ENCODE measurements at regions not wholly inside any gene's neighbourhood (a gene's known extent, or its start where the extent isn't known, plus 50 kb on each side); places are given as distances from the start of the nearest gene placed in this dataset.

- no peak for TF ChIP-seq POLR2AphosphoS5 (IDR thresholded peaks at IDR 0.05)
- no peak for TF ChIP-seq CTCF (IDR thresholded peaks at IDR 0.05)
- TF ChIP-seq POLR2A (IDR thresholded peaks at IDR 0.05), result no peak
These were observed 82.5 kb upstream of the BAIAP2L1 start for GRCh38 chr7:98483276-98483963.
